Neural crest cell (in vitro differentiated cells): ENCODE measurements at regions not wholly inside any gene's neighbourhood (a gene's known extent, or its start where the extent isn't known, plus 50 kb on each side); places are given as distances from the start of the nearest gene placed in this dataset.
"Not testable (repeated sequence)": the region's sequence is repeated elsewhere in the genome, so short reads cannot be mapped to it uniquely, and the experiment has no call there.

Source experiments
- DNase-seq: peaks from one replicate; pipeline ENCODE4 v3.0.0; 2021; ENCODE audit warnings: low read depth, mixed read lengths, low spot score
- H3K27ac Mint-ChIP-seq: one replicate; pipeline ENCODE4 v1.8.0; 2021; ENCODE audit warnings: mild to moderate bottlenecking, mixed read lengths; ENCODE audit not compliant: unreplicated experiment
- H3K27me3 Mint-ChIP-seq: 2 replicates; pipeline ENCODE4 v1.8.0; 2021; ENCODE audit warnings: low read depth, mild to moderate bottlenecking, mixed read lengths
- H3K36me3 Mint-ChIP-seq: 2 replicates; pipeline ENCODE4 v1.8.0; 2021; ENCODE audit warnings: low read depth, mild to moderate bottlenecking, mixed read lengths
- H3K4me1 Mint-ChIP-seq: 2 replicates; pipeline ENCODE4 v1.8.0; 2021; ENCODE audit warnings: mixed read lengths
- H3K4me3 Mint-ChIP-seq: one replicate; pipeline ENCODE4 v1.8.0; 2021; ENCODE audit warnings: mild to moderate bottlenecking, mixed read lengths
- H3K9me3 Mint-ChIP-seq: 2 replicates; pipeline ENCODE4 v1.8.0; 2021; ENCODE audit warnings: mixed read lengths
- CTCF ChIP-seq: fragments of 200-600 bp; sonication (generic); conservative IDR thresholded peaks from 2 replicates; pipeline ENCODE4 v1.5.0; 2021; ENCODE audit warnings: antibody characterized with exemption, mild to moderate bottlenecking

GRCh38 chr10:117801691-117802090, 245.1 kb downstream of the RAB11FIP2 start:
- Mint-ChIP-seq H3K4me3 (no peak overlapping the region), H3K27ac (no peak overlapping the region), H3K9me3 (no peaks in the 10 kb centered on the region), H3K36me3 (no peaks in the 10 kb centered on the region), H3K27me3 (no peaks in the 10 kb centered on the region), H3K4me1 (no peaks in the 10 kb centered on the region)
- TF ChIP-seq CTCF, result no peak
- DNase-seq, result no peak

GRCh38 chr10:117804470-117805011, 242.2 kb downstream of the RAB11FIP2 start:
- Mint-ChIP-seq H3K9me3 (peaks cover 3% of the 10 kb centered on the region), H3K27me3 (peaks cover 2% of the 10 kb centered on the region), H3K4me1 (no peaks in the 10 kb centered on the region), H3K4me3 (no peak overlapping the region), H3K36me3 (peaks cover 3% of the 10 kb centered on the region), H3K27ac (no peak overlapping the region)
- TF ChIP-seq CTCF, result no peak
- DNase-seq, result no peak

DNA sequence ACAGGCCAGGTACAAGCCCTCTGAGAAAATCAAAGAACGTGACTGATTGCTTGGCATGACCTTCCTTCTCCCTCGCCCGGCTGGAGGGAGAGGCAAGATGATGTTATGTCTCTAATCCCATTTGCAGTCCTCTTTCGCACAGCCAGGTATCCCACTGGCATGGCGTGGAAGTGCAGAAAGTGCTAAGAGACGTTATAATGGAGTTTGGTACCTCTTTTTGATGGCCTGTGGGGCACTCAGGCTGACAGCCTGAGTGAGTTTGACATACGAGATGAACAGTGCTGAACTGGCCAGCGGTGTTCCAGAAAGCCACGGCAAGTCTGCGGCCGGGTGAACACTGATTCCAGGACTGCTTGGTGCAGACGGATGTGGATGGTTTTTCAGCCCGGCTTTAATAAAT, 241.6 kb downstream of the RAB11FIP2 start:
- H3K27me3 Mint-ChIP-seq, result peaks cover 2% of the 10 kb centered on the region
- no peak for TF ChIP-seq CTCF
- peaks cover 3% of the 10 kb centered on the region for H3K36me3 Mint-ChIP-seq
- H3K4me3 Mint-ChIP-seq, result no peak overlapping the region
- no peaks in the 10 kb centered on the region for H3K4me1 Mint-ChIP-seq
- H3K27ac Mint-ChIP-seq, result peak overlapping the region; percentile 43
- peaks cover 7% of the 10 kb centered on the region for H3K9me3 Mint-ChIP-seq
- DNase-seq, result no peak

- no peak for DNase-seq
- Mint-ChIP-seq H3K36me3 (peaks cover 3% of the 10 kb centered on the region), H3K4me1 (no peaks in the 10 kb centered on the region), H3K27ac (no peak overlapping the region), H3K27me3 (peaks cover 2% of the 10 kb centered on the region), H3K9me3 (peaks cover 9% of the 10 kb centered on the region), H3K4me3 (no peak overlapping the region)
- no peak for TF ChIP-seq CTCF
These were observed 239.3 kb downstream of the RAB11FIP2 start for GRCh38 chr10:117807441-117807840.

DNA sequence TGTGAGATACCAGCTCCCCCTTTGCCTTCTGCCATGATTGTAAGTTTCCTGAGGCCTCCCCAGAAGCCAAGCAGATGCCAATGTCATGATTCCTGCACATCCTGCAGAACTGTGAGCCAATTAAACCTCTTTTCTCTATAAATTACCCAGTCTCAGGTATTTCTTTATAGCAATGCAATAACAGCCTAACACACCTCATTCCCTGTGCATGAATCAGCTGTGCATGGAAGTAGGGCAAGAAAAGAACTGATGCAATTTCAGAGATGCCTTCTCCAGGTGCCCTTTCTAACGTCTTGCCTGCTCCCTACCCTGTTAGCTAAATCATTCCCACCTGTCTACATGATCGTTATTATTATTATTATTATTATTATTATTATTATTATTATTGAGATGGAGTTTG, 230.9 kb downstream of the RAB11FIP2 start:
- DNase-seq, H3K27me3 Mint-ChIP-seq, H3K4me3 Mint-ChIP-seq, H3K36me3 Mint-ChIP-seq, H3K9me3 Mint-ChIP-seq, H3K27ac Mint-ChIP-seq: not testable (repeated sequence)
- H3K4me1 Mint-ChIP-seq, result peaks cover 13% of the 10 kb centered on the region

DNA sequence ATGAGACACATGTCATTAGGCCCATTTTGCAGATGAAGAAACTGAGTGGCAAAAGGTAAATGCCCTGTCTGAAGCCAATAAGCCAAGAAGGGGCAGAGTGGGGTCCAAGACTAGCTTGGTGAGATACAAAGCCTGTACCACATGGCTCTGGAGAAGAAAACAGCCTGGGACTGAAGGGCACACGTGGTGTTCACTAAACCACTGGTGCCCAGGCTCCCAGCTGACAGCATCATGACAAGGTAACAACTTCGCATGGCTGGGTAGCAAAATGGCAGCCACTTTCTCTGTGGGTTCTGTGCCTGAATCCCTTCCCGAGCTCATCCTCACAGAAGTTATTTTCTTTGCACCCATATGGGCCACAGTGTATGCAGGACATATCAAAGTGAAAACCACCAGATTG, 229.6 kb downstream of the RAB11FIP2 start:
- H3K36me3 Mint-ChIP-seq, result no peaks in the 10 kb centered on the region
- no peaks in the 10 kb centered on the region for H3K9me3 Mint-ChIP-seq
- no peak for TF ChIP-seq CTCF
- no peak for DNase-seq
- H3K4me3 Mint-ChIP-seq, result no peak overlapping the region
- H3K27me3 Mint-ChIP-seq, result no peaks in the 10 kb centered on the region
- H3K27ac Mint-ChIP-seq, result no peak overlapping the region
- H3K4me1 Mint-ChIP-seq, result peaks cover 19% of the 10 kb centered on the region
